Liver (tissue), 8 donors: ENCODE measurements at regions not wholly inside any gene's neighbourhood (a gene's known extent, or its start where the extent isn't known, plus 50 kb on each side); places are given as distances from the start of the nearest gene placed in this dataset.

ENCODE experiments used
- DNase-seq: peaks from one replicate; pipeline ENCODE4 v3.0.0-alpha.2; 2017; ENCODE audit warnings: low spot score
- H3K27ac ChIP-seq, 2 donors: one replicate each; pipeline ENCODE4 v1.7.0; 2013; ENCODE audit warnings: inconsistent platforms in 2 of 2, low read length in 2 of 2, control low read depth in 1 of 2, low read depth in 1 of 2, mild to moderate bottlenecking in 1 of 2
- H3K27me3 ChIP-seq, 4 donors: one replicate each; pipeline versions ENCODE4 v1.6.1 to v1.7.0; 2013; ENCODE audit warnings: low read length in 3 of 4, inconsistent platforms in 1 of 4, mild to moderate bottlenecking in 1 of 4, moderate library complexity in 1 of 4; ENCODE audit not compliant: control insufficient read depth in 4 of 4, insufficient read depth in 4 of 4
- H3K36me3 ChIP-seq, 4 donors: one replicate each; pipeline versions ENCODE4 v1.6.1 to v1.7.0; 2013; ENCODE audit warnings: low read length in 3 of 4, mild to moderate bottlenecking in 3 of 4, low read depth in 1 of 4, moderate library complexity in 1 of 4; ENCODE audit not compliant: control insufficient read depth in 4 of 4, insufficient read depth in 3 of 4
- H3K4me1 ChIP-seq, 4 donors: one replicate each; pipeline versions ENCODE4 v1.6.1 to v1.7.0; 2013; ENCODE audit warnings: low read length in 3 of 4, mild to moderate bottlenecking in 3 of 4, moderate library complexity in 1 of 4; ENCODE audit not compliant: control insufficient read depth in 4 of 4, insufficient read depth in 4 of 4
- H3K4me3 ChIP-seq, 3 donors: one replicate each; pipeline versions ENCODE4 v1.6.1 to v1.7.0; 2013; ENCODE audit warnings: low read length in 3 of 3, control low read depth in 1 of 3, low read depth in 1 of 3, mild to moderate bottlenecking in 1 of 3
- H3K9ac ChIP-seq, 2 donors: one replicate each; pipeline ENCODE4 v1.7.0; 2013; ENCODE audit warnings: low read length in 2 of 2, mild to moderate bottlenecking in 2 of 2, moderate library complexity in 2 of 2, control low read depth in 1 of 2, low read depth in 1 of 2
- H3K9me3 ChIP-seq, 4 donors: one replicate each; pipeline versions ENCODE4 v1.6.1 to v1.7.0; 2013; ENCODE audit warnings: low read length in 3 of 4; ENCODE audit not compliant: control insufficient read depth in 4 of 4
- EGR1 ChIP-seq, 2 donors: IDR thresholded peaks; 2 replicates each; pipeline ENCODE4 v1.6.1; 2016 to 2018; ENCODE audit warnings: antibody characterized with exemption in 2 of 2, low read depth in 2 of 2
- FOXA1 ChIP-seq: IDR thresholded peaks from 2 replicates; pipeline ENCODE4 v1.6.1; 2016; ENCODE audit warnings: antibody characterized with exemption
- FOXA2 ChIP-seq: IDR thresholded peaks from 2 replicates; pipeline ENCODE4 v1.6.1; 2016; ENCODE audit warnings: antibody characterized with exemption
- GABPA ChIP-seq, 2 donors: IDR thresholded peaks in 1 of 2; conservative IDR thresholded peaks in 1 of 2; 2 replicates each; pipeline ENCODE4 v1.6.1; 2016; ENCODE audit warnings: antibody characterized with exemption in 2 of 2, mild to moderate bottlenecking in 1 of 2, moderate library complexity in 1 of 2
- HNF4A ChIP-seq, 2 donors: conservative IDR thresholded peaks; 2 replicates each; pipeline ENCODE4 v1.6.1; 2016; ENCODE audit warnings: antibody characterized with exemption in 2 of 2, mild to moderate bottlenecking in 2 of 2
- HNF4G ChIP-seq: IDR thresholded peaks from 2 replicates; pipeline ENCODE4 v1.6.1; 2016; ENCODE audit warnings: antibody characterized with exemption
- JUND ChIP-seq, 2 donors: IDR thresholded peaks; 2 replicates each; pipeline ENCODE4 v1.6.1; 2016; ENCODE audit warnings: antibody characterized with exemption in 2 of 2
- NR2F2 ChIP-seq: IDR thresholded peaks from 2 replicates; pipeline ENCODE4 v1.6.1; 2016; ENCODE audit warnings: antibody characterized with exemption
- RAD21 ChIP-seq, 2 donors: IDR thresholded peaks; 2 replicates each; pipeline ENCODE4 v1.6.1; 2016; ENCODE audit warnings: antibody characterized with exemption in 2 of 2, mild to moderate bottlenecking in 2 of 2
- RXRA ChIP-seq, 2 donors: IDR thresholded peaks; 2 replicates each; pipeline ENCODE4 v1.6.1; 2017 to 2018; ENCODE audit warnings: antibody characterized with exemption in 2 of 2, mild to moderate bottlenecking in 1 of 2
- SP1 ChIP-seq: IDR thresholded peaks from 2 replicates; pipeline ENCODE4 v1.6.1; 2018; ENCODE audit warnings: antibody characterized with exemption, mild to moderate bottlenecking
- TAF1 ChIP-seq: conservative IDR thresholded peaks from 2 replicates; pipeline ENCODE4 v1.6.1; 2016; ENCODE audit warnings: antibody characterized with exemption, mild to moderate bottlenecking
- YY1 ChIP-seq: IDR thresholded peaks from 2 replicates; pipeline ENCODE4 v1.6.1; 2016; ENCODE audit warnings: antibody characterized with exemption, mild to moderate bottlenecking
- WGBS: extraction: QIAGEN DNeasy Blood & Tissue Kit; methylation state at CpG from one replicate; pipeline ENCODE4 v1.1.7; 2013; 5-methylcytosine and 5-hydroxymethylcytosine counted together
- TF ChIP-seq, protein P1 (sequence below): fragments of 150-350 bp; IDR thresholded peaks from 2 replicates; pipeline ENCODE4 v1.5.1; 2017; ENCODE audit warnings: improper control_type of control experiment, low read depth, low read length; ENCODE audit not compliant: missing input control
- TF ChIP-seq, protein P2 (sequence below): IDR thresholded peaks from 2 replicates; pipeline ENCODE4 v1.6.1; 2016; ENCODE audit warnings: antibody characterized with exemption
- TF ChIP-seq, protein P3 (sequence below): IDR thresholded peaks from 2 replicates; pipeline ENCODE4 v1.6.1; 2016; ENCODE audit warnings: antibody characterized with exemption, mild to moderate bottlenecking
- TF ChIP-seq, protein P4 (sequence below): IDR thresholded peaks from 2 replicates; pipeline ENCODE4 v1.6.1; 2016; ENCODE audit warnings: antibody characterized with exemption
- TF ChIP-seq, protein P5 (sequence below): IDR thresholded peaks from 2 replicates; pipeline ENCODE4 v1.6.1; 2016; ENCODE audit warnings: antibody characterized with exemption
- donor health status: healthy.
- donor health status: healthy.
- donor health status: healthy.
- donor health status: healthy.
- donor health status: healthy.

DNA sequence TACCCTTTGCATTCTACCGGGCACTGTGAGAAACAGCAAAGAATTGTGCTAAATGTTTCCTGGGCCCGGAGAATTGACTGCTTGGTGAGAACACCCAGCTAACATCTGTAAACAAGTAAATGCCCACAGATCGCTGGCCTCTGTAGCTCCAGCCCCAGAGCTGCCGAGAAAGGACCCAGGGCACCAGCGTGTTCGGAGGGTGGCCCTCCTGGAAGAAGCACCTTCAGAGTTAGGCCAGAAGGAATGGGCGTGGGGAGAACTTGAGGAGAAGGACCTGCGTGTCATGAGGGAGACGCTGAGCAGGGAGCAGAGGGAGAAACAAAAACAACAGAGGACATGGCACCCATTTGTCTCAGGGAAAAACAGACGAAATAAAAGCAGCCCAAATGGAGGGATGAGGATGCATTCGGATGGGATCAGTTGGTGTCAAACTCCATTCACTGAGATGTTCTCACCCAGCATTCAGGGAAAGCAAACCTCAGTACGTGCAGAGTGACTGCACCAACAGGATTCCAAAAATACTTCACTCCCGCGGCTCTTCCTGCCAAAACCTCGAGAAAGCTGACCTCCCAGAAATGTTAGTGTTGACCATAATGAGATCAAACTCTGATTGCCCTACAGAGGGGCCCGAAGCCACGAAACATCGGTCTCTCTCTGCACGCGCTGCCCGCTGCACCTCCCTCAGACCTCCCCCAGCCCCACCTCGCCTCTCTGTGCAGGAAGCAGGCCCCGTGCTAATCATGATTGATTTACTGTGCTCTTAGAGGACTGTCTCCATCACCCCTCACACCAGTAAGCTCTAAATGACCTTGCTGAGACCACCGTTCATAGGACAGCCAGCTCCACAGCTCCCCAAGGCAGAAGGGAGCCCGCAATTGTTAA is 376.3 kb upstream of the SALL3 start (continued):
- TF ChIP-seq, protein P1, sequence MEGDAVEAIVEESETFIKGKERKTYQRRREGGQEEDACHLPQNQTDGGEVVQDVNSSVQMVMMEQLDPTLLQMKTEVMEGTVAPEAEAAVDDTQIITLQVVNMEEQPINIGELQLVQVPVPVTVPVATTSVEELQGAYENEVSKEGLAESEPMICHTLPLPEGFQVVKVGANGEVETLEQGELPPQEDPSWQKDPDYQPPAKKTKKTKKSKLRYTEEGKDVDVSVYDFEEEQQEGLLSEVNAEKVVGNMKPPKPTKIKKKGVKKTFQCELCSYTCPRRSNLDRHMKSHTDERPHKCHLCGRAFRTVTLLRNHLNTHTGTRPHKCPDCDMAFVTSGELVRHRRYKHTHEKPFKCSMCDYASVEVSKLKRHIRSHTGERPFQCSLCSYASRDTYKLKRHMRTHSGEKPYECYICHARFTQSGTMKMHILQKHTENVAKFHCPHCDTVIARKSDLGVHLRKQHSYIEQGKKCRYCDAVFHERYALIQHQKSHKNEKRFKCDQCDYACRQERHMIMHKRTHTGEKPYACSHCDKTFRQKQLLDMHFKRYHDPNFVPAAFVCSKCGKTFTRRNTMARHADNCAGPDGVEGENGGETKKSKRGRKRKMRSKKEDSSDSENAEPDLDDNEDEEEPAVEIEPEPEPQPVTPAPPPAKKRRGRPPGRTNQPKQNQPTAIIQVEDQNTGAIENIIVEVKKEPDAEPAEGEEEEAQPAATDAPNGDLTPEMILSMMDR, result no peak

DNA sequence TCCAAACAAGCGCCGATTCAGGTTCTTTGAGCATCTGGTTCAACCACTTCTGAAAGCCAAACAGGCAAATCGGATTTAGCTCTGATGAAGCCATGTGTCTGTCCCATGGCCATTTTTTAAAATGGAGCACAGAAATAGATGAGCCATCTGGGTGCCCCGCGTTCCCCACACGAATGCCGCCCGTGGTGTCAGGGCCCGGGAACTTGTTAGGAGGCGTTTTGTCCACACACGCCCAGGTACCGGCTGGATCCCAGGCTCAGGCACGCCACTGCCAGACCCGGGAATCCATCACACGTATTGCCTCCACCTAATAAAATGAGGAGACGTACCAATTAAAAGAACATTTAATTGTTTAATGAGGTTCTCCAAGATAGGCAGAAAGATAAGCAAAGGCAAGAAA is 374.4 kb upstream of the SALL3 start:
- H3K36me3 ChIP-seq, result no peaks in the 10 kb centered on the region
- H3K9me3 ChIP-seq, result peaks cover 0 to 3% (median 0%) of the 10 kb centered on the region in 4 donors
- TF ChIP-seq GABPA (IDR thresholded peaks at IDR 0.05 in 1 of 2, conservative IDR thresholded peaks at IDR 0.05 in 1 of 2) (no peak), JUND (IDR thresholded peaks at IDR 0.05) (no peak), SP1 (no peak), FOXA2 (no peak), RXRA (IDR thresholded peaks at IDR 0.05) (no peak), HNF4G (no peak), RAD21 (IDR thresholded peaks at IDR 0.05) (no peak), HNF4A (conservative IDR thresholded peaks at IDR 0.05) (no peak), FOXA1 (no peak), NR2F2 (no peak), TAF1 (no peak), EGR1 (IDR thresholded peaks at IDR 0.05; ENCODE audit: low read depth in 2 of 2) (no peak), YY1 (no peak)
- TF ChIP-seq, protein P2, sequence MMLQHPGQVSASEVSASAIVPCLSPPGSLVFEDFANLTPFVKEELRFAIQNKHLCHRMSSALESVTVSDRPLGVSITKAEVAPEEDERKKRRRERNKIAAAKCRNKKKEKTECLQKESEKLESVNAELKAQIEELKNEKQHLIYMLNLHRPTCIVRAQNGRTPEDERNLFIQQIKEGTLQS, result no peak
- TF ChIP-seq, protein P3, sequence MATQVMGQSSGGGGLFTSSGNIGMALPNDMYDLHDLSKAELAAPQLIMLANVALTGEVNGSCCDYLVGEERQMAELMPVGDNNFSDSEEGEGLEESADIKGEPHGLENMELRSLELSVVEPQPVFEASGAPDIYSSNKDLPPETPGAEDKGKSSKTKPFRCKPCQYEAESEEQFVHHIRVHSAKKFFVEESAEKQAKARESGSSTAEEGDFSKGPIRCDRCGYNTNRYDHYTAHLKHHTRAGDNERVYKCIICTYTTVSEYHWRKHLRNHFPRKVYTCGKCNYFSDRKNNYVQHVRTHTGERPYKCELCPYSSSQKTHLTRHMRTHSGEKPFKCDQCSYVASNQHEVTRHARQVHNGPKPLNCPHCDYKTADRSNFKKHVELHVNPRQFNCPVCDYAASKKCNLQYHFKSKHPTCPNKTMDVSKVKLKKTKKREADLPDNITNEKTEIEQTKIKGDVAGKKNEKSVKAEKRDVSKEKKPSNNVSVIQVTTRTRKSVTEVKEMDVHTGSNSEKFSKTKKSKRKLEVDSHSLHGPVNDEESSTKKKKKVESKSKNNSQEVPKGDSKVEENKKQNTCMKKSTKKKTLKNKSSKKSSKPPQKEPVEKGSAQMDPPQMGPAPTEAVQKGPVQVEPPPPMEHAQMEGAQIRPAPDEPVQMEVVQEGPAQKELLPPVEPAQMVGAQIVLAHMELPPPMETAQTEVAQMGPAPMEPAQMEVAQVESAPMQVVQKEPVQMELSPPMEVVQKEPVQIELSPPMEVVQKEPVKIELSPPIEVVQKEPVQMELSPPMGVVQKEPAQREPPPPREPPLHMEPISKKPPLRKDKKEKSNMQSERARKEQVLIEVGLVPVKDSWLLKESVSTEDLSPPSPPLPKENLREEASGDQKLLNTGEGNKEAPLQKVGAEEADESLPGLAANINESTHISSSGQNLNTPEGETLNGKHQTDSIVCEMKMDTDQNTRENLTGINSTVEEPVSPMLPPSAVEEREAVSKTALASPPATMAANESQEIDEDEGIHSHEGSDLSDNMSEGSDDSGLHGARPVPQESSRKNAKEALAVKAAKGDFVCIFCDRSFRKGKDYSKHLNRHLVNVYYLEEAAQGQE, result no peak
- TF ChIP-seq, protein P4, sequence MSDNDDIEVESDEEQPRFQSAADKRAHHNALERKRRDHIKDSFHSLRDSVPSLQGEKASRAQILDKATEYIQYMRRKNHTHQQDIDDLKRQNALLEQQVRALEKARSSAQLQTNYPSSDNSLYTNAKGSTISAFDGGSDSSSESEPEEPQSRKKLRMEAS, result no peak
- TF ChIP-seq, protein P5, sequence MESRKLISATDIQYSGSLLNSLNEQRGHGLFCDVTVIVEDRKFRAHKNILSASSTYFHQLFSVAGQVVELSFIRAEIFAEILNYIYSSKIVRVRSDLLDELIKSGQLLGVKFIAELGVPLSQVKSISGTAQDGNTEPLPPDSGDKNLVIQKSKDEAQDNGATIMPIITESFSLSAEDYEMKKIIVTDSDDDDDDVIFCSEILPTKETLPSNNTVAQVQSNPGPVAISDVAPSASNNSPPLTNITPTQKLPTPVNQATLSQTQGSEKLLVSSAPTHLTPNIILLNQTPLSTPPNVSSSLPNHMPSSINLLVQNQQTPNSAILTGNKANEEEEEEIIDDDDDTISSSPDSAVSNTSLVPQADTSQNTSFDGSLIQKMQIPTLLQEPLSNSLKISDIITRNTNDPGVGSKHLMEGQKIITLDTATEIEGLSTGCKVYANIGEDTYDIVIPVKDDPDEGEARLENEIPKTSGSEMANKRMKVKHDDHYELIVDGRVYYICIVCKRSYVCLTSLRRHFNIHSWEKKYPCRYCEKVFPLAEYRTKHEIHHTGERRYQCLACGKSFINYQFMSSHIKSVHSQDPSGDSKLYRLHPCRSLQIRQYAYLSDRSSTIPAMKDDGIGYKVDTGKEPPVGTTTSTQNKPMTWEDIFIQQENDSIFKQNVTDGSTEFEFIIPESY, result no peak
- TF ChIP-seq, protein P1, result no peak
- H3K27ac ChIP-seq, result no peak overlapping the region
- no peaks in the 10 kb centered on the region for H3K27me3 ChIP-seq
- 95% methylated on average over 16 of the region's 16 CpGs for WGBS
- DNase-seq, result peak; percentile 20
- no peaks in the 10 kb centered on the region for H3K4me1 ChIP-seq
- no peak overlapping the region for H3K4me3 ChIP-seq
- no peak overlapping the region for H3K9ac ChIP-seq
